Endothelial cell of umbilical vein (primary cell): ENCODE measurements at regions not wholly inside any gene's neighbourhood (a gene's known extent, or its start where the extent isn't known, plus 50 kb on each side); places are given as distances from the start of the nearest gene placed in this dataset.

Experiments used
- BruUV-seq: library from RNA; stranded (reverse); fragments of 400-500 nt; replicated peaks from 2 replicates; lab custom pipeline; 2021; lab: Mats Ljungman, UMichigan
- CTCF ChIA-PET: fragments of 300-600, 350-600 bp; sonication (Branson Sonifier 250); formaldehyde crosslinking; loops from one replicate; lab custom pipeline; 2021; ENCODE audit warnings: antibody characterized with exemption, inconsistent platforms; lab: Charles Lee
- POLR2A ChIA-PET: fragments of 300-600, 350-600 bp; sonication (Branson Sonifier 250); formaldehyde crosslinking; loops from one replicate; lab custom pipeline; 2021; ENCODE audit warnings: antibody characterized with exemption, inconsistent platforms; lab: Charles Lee
- DNase-seq: peaks from one replicate; pipeline ENCODE4 v3.0.0-alpha.2; 2011; ENCODE audit warnings: low read depth, low spot score
- FAIRE-seq: peaks from 2 replicates; lab custom pipeline; 2011; peaks lifted over from hg19 to GRCh38; lab: Jason Lieb, UNC
- H2AFZ ChIP-seq: 2 replicates; pipeline ENCODE4 v1.6.0; 2012; ENCODE audit warnings: low read depth, low read length, control low read depth, inconsistent platforms
- H3K27ac ChIP-seq: 2 replicates; pipeline ENCODE4 v1.5.1; 2011; ENCODE audit warnings: low read depth, mild to moderate bottlenecking, control low read depth, low read length, moderate library complexity; ENCODE audit not compliant: insufficient read depth
- H3K27me3 ChIP-seq, 2 experiments: 2 replicates each; pipeline versions ENCODE4 v1.6.0 to v1.6.1; 2011; ENCODE audit warnings: low read length in 2 of 2, mixed read lengths in 1 of 2; ENCODE audit not compliant: control insufficient read depth in 2 of 2, insufficient read depth in 2 of 2
- H3K36me3 ChIP-seq, 2 experiments: 2 replicates in 1 of 2; 3 replicates in 1 of 2; pipeline ENCODE4 v1.5.1; 2011; ENCODE audit warnings: low read length in 2 of 2, mild to moderate bottlenecking in 1 of 2, moderate library complexity in 1 of 2; ENCODE audit not compliant: control insufficient read depth in 2 of 2, insufficient read depth in 2 of 2; ENCODE audit errors: extremely low read depth in 1 of 2
- H3K4me1 ChIP-seq: 3 replicates; pipeline ENCODE4 v1.5.1; 2011; ENCODE audit warnings: mild to moderate bottlenecking, low read length; ENCODE audit not compliant: control insufficient read depth, insufficient read depth; ENCODE audit errors: extremely low read depth
- H3K4me2 ChIP-seq: 2 replicates; pipeline ENCODE4 v1.6.1; 2011; ENCODE audit warnings: low read length, control low read depth, mixed read lengths; ENCODE audit not compliant: insufficient read depth
- H3K4me3 ChIP-seq, 3 experiments: fragments of 200-600 bp in 1 of 3; sonication (generic), shearing (Covaris generic) in 1 of 3; replicated peaks in 1 of 3; 2 replicates each; pipeline ENCODE4 v1.5.1; 2011 to 2016; ENCODE audit warnings: control low read depth in 3 of 3, low read length in 3 of 3, mild to moderate bottlenecking in 2 of 3, inconsistent platforms in 1 of 3, low read depth in 1 of 3, moderate library complexity in 1 of 3; ENCODE audit not compliant: insufficient read depth in 1 of 3
- H3K79me2 ChIP-seq: 2 replicates; pipeline ENCODE4 v1.6.0; 2012; ENCODE audit warnings: low read length, inconsistent platforms; ENCODE audit not compliant: control insufficient read depth, insufficient read depth
- H3K9ac ChIP-seq: replicated peaks from 2 replicates; pipeline ENCODE3; 2011; ENCODE audit warnings: low read length, control low read depth; ENCODE audit not compliant: insufficient read depth; ENCODE audit errors: extremely low read depth
- H3K9me1 ChIP-seq: replicated peaks from 3 replicates; pipeline ENCODE4 v1.6.0; 2011; ENCODE audit warnings: mild to moderate bottlenecking, low read length; ENCODE audit not compliant: control insufficient read depth, insufficient read depth; ENCODE audit errors: extremely low read depth
- H3K9me3 ChIP-seq: replicated peaks from 2 replicates; pipeline ENCODE4 v1.5.1; 2012; ENCODE audit warnings: low read length, inconsistent platforms; ENCODE audit not compliant: control insufficient read depth, insufficient read depth
- H4K20me1 ChIP-seq: replicated peaks from 2 replicates; pipeline ENCODE3; 2011; ENCODE audit warnings: mild to moderate bottlenecking, low read length; ENCODE audit not compliant: control insufficient read depth, insufficient read depth; ENCODE audit errors: extremely low read depth
- CTCF ChIP-seq, 2 donors: IDR thresholded peaks; 1 replicate in 1 of 2; 2 replicates in 1 of 2; pipeline ENCODE4 v1.5.1; 2011; ENCODE audit warnings: low read length in 2 of 2, mild to moderate bottlenecking in 2 of 2, moderate library complexity in 2 of 2, control low read depth in 1 of 2, inconsistent platforms in 1 of 2, low read depth in 1 of 2; ENCODE audit not compliant: insufficient read depth in 1 of 2; ENCODE audit errors: extremely low read depth in 1 of 2
- EZH2 ChIP-seq: IDR thresholded peaks from 2 replicates; pipeline ENCODE4 v1.6.1; 2012; ENCODE audit warnings: borderline replicate concordance, low read depth, mild to moderate bottlenecking, moderate library complexity, low read length, inconsistent platforms; ENCODE audit not compliant: severe bottlenecking
- FOS ChIP-seq: IDR thresholded peaks from 2 replicates; pipeline ENCODE4 v1.6.1; 2011; ENCODE audit warnings: mild to moderate bottlenecking, low read length, moderate library complexity, borderline replicate concordance; ENCODE audit not compliant: insufficient read depth
- GATA2 ChIP-seq: IDR thresholded peaks from 2 replicates; pipeline ENCODE4 v1.7.0; 2011; ENCODE audit warnings: low read depth, mild to moderate bottlenecking, moderate library complexity, mixed read lengths, low read length; ENCODE audit not compliant: insufficient read length, insufficient read depth
- JUN ChIP-seq: IDR thresholded peaks from 2 replicates; pipeline ENCODE4 v1.6.1; 2011; ENCODE audit warnings: borderline replicate concordance, low read depth; ENCODE audit not compliant: insufficient read length, insufficient read depth
- MAX ChIP-seq: IDR thresholded peaks from 2 replicates; pipeline ENCODE4 v1.6.1; 2011; ENCODE audit not compliant: insufficient read depth, insufficient read length
- MYC ChIP-seq: IDR thresholded peaks from one replicate; pipeline ENCODE4 v1.6.1; 2011; ENCODE audit warnings: mild to moderate bottlenecking, low read depth, low read length
- POLR2A ChIP-seq: IDR thresholded peaks from 2 replicates; pipeline ENCODE4 v1.6.1; 2012; ENCODE audit warnings: low read depth, mild to moderate bottlenecking, control low read depth, low read length
- POLR2AphosphoS5 ChIP-seq: IDR thresholded peaks from 2 replicates; pipeline ENCODE4 v1.6.1; 2012; ENCODE audit warnings: low read depth, mild to moderate bottlenecking, control low read depth, low read length, moderate library complexity; ENCODE audit not compliant: insufficient read depth
- dilution Hi-C: fragments of 300-500 bp; cut with MboI; formaldehyde crosslinking; loops from one replicate; pipeline ENCODE4 v1.15.0; 2019; ENCODE audit warnings: low sequenced_read_pairs; ENCODE audit not compliant: extremely low pct_ligation_motif_present
- intact Hi-C: fragments of 100-400 bp; cut with micrococcal nuclease; formaldehyde crosslinking; loops from one replicate; pipeline ENCODE4 v1.10.0; 2022

GRCh38 chr15:45744236-45744589 is 109.4 kb downstream of the SQOR start:
- Histone ChIP-seq H3K4me1 (no peaks in the 10 kb centered on the region), H3K9ac (no peak overlapping the region), H3K4me3 (no peak overlapping the region), H3K36me3 (no peaks in the 10 kb centered on the region), H3K9me3 (no peaks in the 10 kb centered on the region), H2AFZ (no peak overlapping the region), H3K27me3 (no peaks in the 10 kb centered on the region), H3K4me2 (no peak overlapping the region), H3K27ac (no peak overlapping the region), H3K79me2 (no peaks in the 10 kb centered on the region), H3K9me1 (no peaks in the 10 kb centered on the region), H4K20me1 (no peaks in the 10 kb centered on the region)
- POLR2A ChIA-PET: no interaction called here
- CTCF ChIA-PET: no interaction called here
- no peak for TF ChIP-seq JUN
- DNase-seq (no peak), FAIRE-seq (no peak)
- no TSS peak for BruUV-seq
- intact Hi-C loops (no loop called here), dilution Hi-C loops (no loop called here)

GRCh38 chr15:45747426-45747825 is 112.6 kb downstream of the SQOR start:
- dilution Hi-C loops (no loop called here), intact Hi-C loops (no loop called here)
- no TSS peak for BruUV-seq
- no peaks in the 10 kb centered on the region for H3K4me1 ChIP-seq
- H4K20me1 ChIP-seq: no peaks in the 10 kb centered on the region
- FAIRE-seq: no peak
- H3K4me3 ChIP-seq: no peak overlapping the region
- TF ChIP-seq FOS (no peak), EZH2 (no peak), JUN (no peak), POLR2AphosphoS5 (no peak), MYC (no peak), GATA2 (no peak), CTCF (IDR thresholded peaks at IDR 0.05; ENCODE audit: extremely low read depth in 1 of 2, insufficient read depth in 1 of 2, low read depth in 1 of 2, low read length in 2 of 2) (no peak), POLR2A (no peak), MAX (no peak)
- H3K36me3 ChIP-seq: no peaks in the 10 kb centered on the region
- ChIA-PET CTCF (no interaction called here), POLR2A (no interaction called here)
- no peaks in the 10 kb centered on the region for H3K9me3 ChIP-seq
- H3K79me2 ChIP-seq: no peaks in the 10 kb centered on the region
- no peak overlapping the region for H3K9ac ChIP-seq
- no peaks in the 10 kb centered on the region for H3K9me1 ChIP-seq
- H3K4me2 ChIP-seq: no peak overlapping the region
- no peak overlapping the region for H2AFZ ChIP-seq
- no peak for DNase-seq
- H3K27me3 ChIP-seq: no peaks in the 10 kb centered on the region
- no peak overlapping the region for H3K27ac ChIP-seq
